ENCODE measurements at regions not wholly inside any gene's neighbourhood (a gene's known extent, or its start where the extent isn't known, plus 50 kb on each side); places are given as distances from the start of the nearest gene placed in this dataset.
"Not testable (repeated sequence)": the region's sequence is repeated elsewhere in the genome, so short reads cannot be mapped to it uniquely, and the experiment has no call there.

DNA sequence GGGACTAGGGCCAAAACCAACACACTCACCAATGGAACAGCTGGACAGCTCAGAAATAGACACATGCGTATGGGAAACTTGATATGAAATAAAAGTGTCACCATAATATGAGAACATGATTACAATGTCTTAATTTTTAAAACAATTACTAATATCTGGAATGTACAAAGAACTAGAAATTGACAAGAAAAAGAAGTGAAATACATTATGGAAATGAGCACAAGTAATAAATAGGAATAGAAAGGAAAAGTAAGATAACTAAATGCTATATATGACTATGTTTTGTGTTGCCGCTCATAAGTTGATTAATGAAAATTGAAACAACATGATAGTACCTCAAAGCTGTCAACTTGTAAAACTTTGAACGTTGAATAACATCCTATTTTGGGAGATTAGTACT lies 801.1 kb downstream of the SLITRK5 start:
- Histone ChIP-seq H3K4me3 (no peak overlapping the region), H3K4me1 (no peaks in the 10 kb centered on the region), H3K27ac (no peak overlapping the region), H3K36me3 (no peaks in the 10 kb centered on the region), H3K27me3 (ENCODE audit: low read depth) (no peaks in the 10 kb centered on the region), H3K9me3 (no peaks in the 10 kb centered on the region)
- DNase-seq (no peak), ATAC-seq (no peak)
- TF ChIP-seq, protein P1, sequence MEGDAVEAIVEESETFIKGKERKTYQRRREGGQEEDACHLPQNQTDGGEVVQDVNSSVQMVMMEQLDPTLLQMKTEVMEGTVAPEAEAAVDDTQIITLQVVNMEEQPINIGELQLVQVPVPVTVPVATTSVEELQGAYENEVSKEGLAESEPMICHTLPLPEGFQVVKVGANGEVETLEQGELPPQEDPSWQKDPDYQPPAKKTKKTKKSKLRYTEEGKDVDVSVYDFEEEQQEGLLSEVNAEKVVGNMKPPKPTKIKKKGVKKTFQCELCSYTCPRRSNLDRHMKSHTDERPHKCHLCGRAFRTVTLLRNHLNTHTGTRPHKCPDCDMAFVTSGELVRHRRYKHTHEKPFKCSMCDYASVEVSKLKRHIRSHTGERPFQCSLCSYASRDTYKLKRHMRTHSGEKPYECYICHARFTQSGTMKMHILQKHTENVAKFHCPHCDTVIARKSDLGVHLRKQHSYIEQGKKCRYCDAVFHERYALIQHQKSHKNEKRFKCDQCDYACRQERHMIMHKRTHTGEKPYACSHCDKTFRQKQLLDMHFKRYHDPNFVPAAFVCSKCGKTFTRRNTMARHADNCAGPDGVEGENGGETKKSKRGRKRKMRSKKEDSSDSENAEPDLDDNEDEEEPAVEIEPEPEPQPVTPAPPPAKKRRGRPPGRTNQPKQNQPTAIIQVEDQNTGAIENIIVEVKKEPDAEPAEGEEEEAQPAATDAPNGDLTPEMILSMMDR (IDR thresholded peaks at IDR 0.05) = no peak
- intact Hi-C loops (cut with DNase I) = no loop called here

DNA sequence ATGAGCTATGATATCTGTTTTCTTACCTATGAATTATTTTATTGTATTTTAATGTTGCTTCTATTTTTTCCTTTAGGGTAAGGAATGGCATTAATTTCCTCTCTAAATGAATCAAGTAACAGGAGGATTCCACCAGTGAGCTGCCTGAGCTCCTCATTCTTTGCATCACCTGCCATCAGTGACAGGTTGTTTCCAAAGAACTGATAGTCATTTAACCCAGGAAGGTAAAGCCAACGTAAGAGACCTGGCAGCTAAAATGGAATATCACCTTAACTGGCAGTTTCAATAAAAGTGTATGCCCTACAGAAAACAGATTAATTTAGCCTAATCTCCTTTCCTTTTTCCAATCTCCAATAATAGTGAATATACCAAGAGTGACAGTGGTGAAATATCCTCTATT lies 812.0 kb downstream of the SLITRK5 start:
- Histone ChIP-seq H3K9me3 (peaks cover 9% of the 10 kb centered on the region), H3K36me3 (no peaks in the 10 kb centered on the region), H3K27me3 (ENCODE audit: low read depth) (no peaks in the 10 kb centered on the region), H3K27ac (no peak overlapping the region), H3K4me1 (no peaks in the 10 kb centered on the region), H3K4me3 (no peak overlapping the region)
- intact Hi-C loops (cut with DNase I) = no loop called here
- TF ChIP-seq, protein P1 (IDR thresholded peaks at IDR 0.05) = no peak
- no peak for DNase-seq
- ATAC-seq = no peak

DNA sequence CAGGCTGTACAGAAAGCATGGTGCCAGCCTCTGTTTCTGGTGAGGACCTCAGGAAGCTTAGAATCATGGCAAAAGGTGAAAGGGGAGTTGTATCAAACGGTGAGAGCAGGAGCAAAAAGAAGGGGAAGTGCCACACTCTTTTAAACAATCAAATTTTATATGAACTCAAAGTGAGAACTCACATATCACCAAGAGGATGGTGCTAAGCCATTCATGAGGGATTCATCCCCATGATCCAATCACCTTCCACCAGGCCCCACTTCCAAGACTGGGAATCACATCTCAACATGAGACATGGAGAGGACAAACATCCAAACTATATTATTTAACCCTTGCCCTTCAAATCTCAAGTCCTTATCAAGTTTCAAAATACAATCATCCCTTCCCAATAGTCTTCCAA lies 836.7 kb downstream of the SLITRK5 start:
- intact Hi-C loops (cut with DNase I) = no loop called here
- TF ChIP-seq, protein P1 (IDR thresholded peaks at IDR 0.05) = no peak
- Histone ChIP-seq H3K27me3 (ENCODE audit: low read depth) (no peaks in the 10 kb centered on the region), H3K4me1 (no peaks in the 10 kb centered on the region), H3K4me3 (no peak overlapping the region), H3K27ac (no peak overlapping the region), H3K9me3 (peaks cover 21% of the 10 kb centered on the region), H3K36me3 (no peaks in the 10 kb centered on the region)
- ATAC-seq = no peak
- no peak for DNase-seq

DNA sequence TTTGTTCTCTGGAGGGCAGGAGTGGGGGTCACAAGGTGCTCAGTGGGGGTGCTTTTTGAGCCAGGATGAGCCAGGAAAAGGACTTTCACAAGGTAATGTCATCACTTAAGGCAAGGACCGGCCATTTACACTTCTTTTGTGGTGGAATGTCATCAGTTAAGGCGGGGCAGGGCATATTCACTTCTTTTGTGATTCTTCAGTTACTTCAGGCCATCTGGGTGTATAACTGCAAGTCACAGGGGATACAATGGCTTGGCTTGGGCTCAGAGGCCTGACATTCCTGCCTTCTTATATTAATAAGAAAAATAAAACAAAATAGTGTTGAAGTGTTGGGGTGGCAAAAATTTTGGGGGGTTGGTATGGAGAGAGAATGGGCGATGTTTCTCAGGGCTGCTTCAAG lies 841.8 kb downstream of the SLITRK5 start:
- intact Hi-C loops (cut with DNase I); H3K4me1 ChIP-seq; ATAC-seq; DNase-seq; H3K36me3 ChIP-seq; H3K27ac ChIP-seq; H3K9me3 ChIP-seq; H3K27me3 ChIP-seq (ENCODE audit: low read depth); H3K4me3 ChIP-seq: not testable (repeated sequence)

DNA sequence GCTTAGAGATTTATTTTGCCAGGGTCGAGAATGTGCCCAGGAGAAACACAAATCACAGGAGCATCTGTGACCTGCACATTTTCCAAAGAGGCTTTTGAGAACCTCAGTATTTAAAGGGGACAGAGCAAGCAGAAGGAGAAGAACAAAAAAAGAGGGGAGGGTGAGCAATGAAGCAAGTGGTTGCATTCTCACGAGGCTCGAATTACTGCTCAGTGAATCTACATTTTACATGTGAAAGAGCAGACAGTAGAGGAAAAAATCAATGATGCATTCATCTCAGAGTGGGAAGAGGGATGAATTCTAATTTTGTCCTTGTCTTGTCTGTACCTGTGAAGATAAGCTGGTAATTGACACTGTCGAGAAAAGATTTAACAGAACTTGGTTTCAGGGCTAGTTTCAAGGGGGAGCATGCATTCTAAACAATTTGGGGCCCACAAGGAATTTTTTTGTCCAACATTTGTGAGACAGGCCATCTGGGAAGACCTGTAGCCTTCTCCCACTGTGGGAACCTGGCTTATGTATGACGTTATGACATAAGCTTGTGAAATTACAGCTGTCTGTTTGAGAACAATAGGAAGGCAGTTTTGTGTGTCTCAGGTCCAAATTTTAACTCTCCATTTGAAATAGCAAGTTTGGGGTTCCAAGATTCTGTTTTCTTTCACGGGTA lies 855.1 kb downstream of the SLITRK5 start:
- Histone ChIP-seq H3K27me3 (ENCODE audit: low read depth) (no peaks in the 10 kb centered on the region), H3K9me3 (no peaks in the 10 kb centered on the region), H3K4me3 (no peak overlapping the region), H3K27ac (no peak overlapping the region), H3K4me1 (no peaks in the 10 kb centered on the region), H3K36me3 (no peaks in the 10 kb centered on the region)
- DNase-seq = no peak
- TF ChIP-seq, protein P1 (IDR thresholded peaks at IDR 0.05) = no peak
- intact Hi-C loops (cut with DNase I) = no loop called here
- ATAC-seq = no peak

DNA sequence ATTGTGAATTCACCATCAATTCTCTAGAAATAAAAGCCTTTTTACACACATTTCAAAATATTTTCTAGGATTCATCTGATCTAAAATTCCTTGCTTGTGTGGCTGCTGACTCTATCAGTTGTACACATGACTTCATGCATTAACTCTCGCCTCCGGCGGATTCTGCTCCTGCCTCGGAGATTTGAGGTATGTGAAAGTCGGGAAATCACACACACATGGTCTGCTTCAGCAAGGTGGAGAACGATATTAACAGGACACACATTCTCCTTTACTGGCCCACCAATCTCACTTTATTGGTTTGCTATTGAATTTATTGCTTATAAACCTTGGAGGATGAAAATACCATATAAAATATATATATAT lies 855.7 kb downstream of the SLITRK5 start:
- H3K4me1 ChIP-seq = no peaks in the 10 kb centered on the region
- ATAC-seq (no peak), DNase-seq (no peak)
- no peaks in the 10 kb centered on the region for H3K27me3 ChIP-seq (ENCODE audit: low read depth)
- no peaks in the 10 kb centered on the region for H3K36me3 ChIP-seq
- no peaks in the 10 kb centered on the region for H3K9me3 ChIP-seq
- H3K27ac ChIP-seq = no peak overlapping the region
- intact Hi-C loops (cut with DNase I) = no loop called here
- TF ChIP-seq, protein P1 (IDR thresholded peaks at IDR 0.05) = no peak
- no peak overlapping the region for H3K4me3 ChIP-seq

Data from lower lobe of right lung (tissue), 2 donors.